ENCODE measurements at regions not wholly inside any gene's neighbourhood (a gene's known extent, or its start where the extent isn't known, plus 50 kb on each side); places are given as distances from the start of the nearest gene placed in this dataset.

- Histone ChIP-seq H3K4me1 (ENCODE audit: insufficient read depth, low read length) (no peaks in the 10 kb centered on the region), H3K4me2 (ENCODE audit: insufficient read depth, low read length) (no peak overlapping the region), H2AFZ (ENCODE audit: low read length) (no peak overlapping the region), H3K9me3 (ENCODE audit: low read depth, low read length) (no peaks in the 10 kb centered on the region), H3K4me3 (ENCODE audit: insufficient read depth, low read length) (no peak overlapping the region), H3K79me2 (ENCODE audit: insufficient read depth, low read length) (no peaks in the 10 kb centered on the region), H3K27me3 (ENCODE audit: insufficient read depth, low read length) (no peaks in the 10 kb centered on the region), H3K27ac (ENCODE audit: low read depth, low read length) (no peak overlapping the region), H3K36me3 (ENCODE audit: insufficient read depth, low read length) (no peaks in the 10 kb centered on the region), H4K20me1 (ENCODE audit: insufficient read depth, low read length) (no peaks in the 10 kb centered on the region)
- no peak for TF ChIP-seq CTCF (IDR thresholded peaks at IDR 0.05; ENCODE audit: extremely low read depth, low read depth, low read length)
- peak; percentile 80 for DNase-seq (ENCODE audit: insufficient read length, low spot score, missing footprints)
These were observed 269.8 kb downstream of the GADD45G start for GRCh38 chr9:89874351-89875321.

- peak; percentile 38 for DNase-seq (ENCODE audit: insufficient read length, low spot score, missing footprints)
These were observed 272.5 kb downstream of the GADD45G start for GRCh38 chr9:89877051-89878002.

GRCh38 chr9:89878003-89878411 lies 273.2 kb downstream of the GADD45G start:
- TF ChIP-seq CTCF (IDR thresholded peaks at IDR 0.05; ENCODE audit: extremely low read depth, low read depth, low read length), result no peak

More at GRCh38 chr9:89877051-89878002, 272.5 kb downstream of the GADD45G start:
- no peak overlapping the region for H3K4me2 ChIP-seq (ENCODE audit: insufficient read depth, low read length)
- no peaks in the 10 kb centered on the region for H3K4me1 ChIP-seq (ENCODE audit: insufficient read depth, low read length)
- TF ChIP-seq CTCF (IDR thresholded peaks at IDR 0.05; ENCODE audit: extremely low read depth, low read depth, low read length), result no peak
- H3K27ac ChIP-seq (ENCODE audit: low read depth, low read length), result no peak overlapping the region
- H3K27me3 ChIP-seq (ENCODE audit: insufficient read depth, low read length), result no peaks in the 10 kb centered on the region
- H3K9me3 ChIP-seq (ENCODE audit: low read depth, low read length), result no peaks in the 10 kb centered on the region
- no peak overlapping the region for H3K4me3 ChIP-seq (ENCODE audit: insufficient read depth, low read length)
- no peaks in the 10 kb centered on the region for H4K20me1 ChIP-seq (ENCODE audit: insufficient read depth, low read length)
- H2AFZ ChIP-seq (ENCODE audit: low read length), result no peak overlapping the region
- no peaks in the 10 kb centered on the region for H3K36me3 ChIP-seq (ENCODE audit: insufficient read depth, low read length)
- no peaks in the 10 kb centered on the region for H3K79me2 ChIP-seq (ENCODE audit: insufficient read depth, low read length)

More at GRCh38 chr9:89878003-89878411, 273.2 kb downstream of the GADD45G start:
- Histone ChIP-seq H2AFZ (ENCODE audit: low read length) (no peak overlapping the region), H3K27me3 (ENCODE audit: insufficient read depth, low read length) (no peaks in the 10 kb centered on the region), H3K4me3 (ENCODE audit: insufficient read depth, low read length) (no peak overlapping the region), H3K4me1 (ENCODE audit: insufficient read depth, low read length) (no peaks in the 10 kb centered on the region), H3K27ac (ENCODE audit: low read depth, low read length) (no peak overlapping the region), H4K20me1 (ENCODE audit: insufficient read depth, low read length) (no peaks in the 10 kb centered on the region), H3K9me3 (ENCODE audit: low read depth, low read length) (no peaks in the 10 kb centered on the region), H3K4me2 (ENCODE audit: insufficient read depth, low read length) (no peak overlapping the region), H3K79me2 (ENCODE audit: insufficient read depth, low read length) (no peaks in the 10 kb centered on the region), H3K36me3 (ENCODE audit: insufficient read depth, low read length) (no peaks in the 10 kb centered on the region)
- peak; percentile 35 for DNase-seq (ENCODE audit: insufficient read length, low spot score, missing footprints)
